ENCODE measurements at regions not wholly inside any gene's neighbourhood (a gene's known extent, or its start where the extent isn't known, plus 50 kb on each side); places are given as distances from the start of the nearest gene placed in this dataset.

DNA sequence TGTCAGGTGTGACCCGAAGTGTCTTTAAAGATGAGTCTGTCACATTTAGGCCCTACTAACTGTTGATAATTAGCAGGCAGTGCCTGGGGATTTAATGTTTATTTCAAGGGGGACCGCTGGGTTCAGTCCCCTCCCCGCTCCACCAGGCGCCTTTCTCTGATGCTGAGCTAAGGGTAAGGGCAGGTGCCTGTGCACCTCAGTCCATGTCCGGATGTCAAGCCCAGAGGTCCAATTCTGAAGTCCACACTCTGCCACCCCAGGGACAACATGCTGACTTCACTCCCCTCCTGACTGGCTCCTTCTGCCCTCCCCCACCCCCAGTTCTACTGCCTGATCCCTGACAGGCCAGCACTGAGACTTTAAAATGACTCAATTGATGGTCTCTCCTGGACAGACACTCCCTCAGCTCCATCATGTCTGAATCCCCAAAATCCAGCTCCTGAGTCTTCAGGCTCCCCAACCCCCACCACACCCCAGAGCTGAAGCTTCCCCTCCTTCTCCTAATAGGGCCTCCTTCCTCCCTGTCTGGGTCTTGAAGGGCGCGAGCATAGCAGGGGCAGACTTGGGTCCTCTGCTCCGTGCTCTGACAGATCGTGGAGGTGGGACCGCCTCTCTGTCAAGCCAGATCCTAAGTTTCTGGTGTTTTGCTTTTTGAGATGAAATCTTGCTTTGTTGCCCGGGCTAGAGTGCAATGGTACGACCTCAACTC, 49.8 kb upstream of the ANO1 start:
- no peaks in the 10 kb centered on the region for H3K36me3 ChIP-seq
- H3K4me3 ChIP-seq, result no peak overlapping the region
- no peaks in the 10 kb centered on the region for H3K4me1 ChIP-seq (ENCODE audit: low read depth)
- H3K27me3 ChIP-seq, result no peaks in the 10 kb centered on the region
- DNase-seq (ENCODE audit: low read depth in 1 of 2, low spot score in 1 of 2), result no peak
- H3K27ac ChIP-seq, result no peak overlapping the region
- no peaks in the 10 kb centered on the region for H3K9me3 ChIP-seq (ENCODE audit: low read depth)
- TF ChIP-seq CTCF (IDR thresholded peaks at IDR 0.05; ENCODE audit: low read depth, low read length), result no peak
